ENCODE measurements at regions not wholly inside any gene's neighbourhood (a gene's known extent, or its start where the extent isn't known, plus 50 kb on each side); places are given as distances from the start of the nearest gene placed in this dataset.

DNA sequence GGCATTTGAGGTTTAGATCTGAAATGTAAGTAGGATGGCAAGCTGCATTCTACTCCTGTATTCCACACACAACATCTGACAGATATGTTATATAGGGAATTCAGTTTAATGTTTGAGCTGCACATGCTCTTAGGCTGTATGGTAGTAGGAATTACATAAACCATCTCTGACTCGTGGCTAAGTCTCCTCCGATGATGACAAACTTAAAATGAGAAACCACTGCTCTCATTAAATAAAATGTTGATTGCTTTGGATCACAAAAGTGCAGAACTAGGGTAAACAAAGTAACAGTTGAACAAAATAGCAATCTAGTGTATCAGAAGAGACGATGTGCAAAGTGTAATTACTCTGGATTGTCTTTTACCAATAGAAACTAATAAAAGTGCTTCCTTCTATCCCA is 50.1 kb upstream of the WDR75 start:
- no peaks in the 10 kb centered on the region for H3K79me2 ChIP-seq (ENCODE audit: control insufficient read depth, insufficient read depth, low read length)
- H3K9me3 ChIP-seq (ENCODE audit: control insufficient read depth, insufficient read depth, low read depth, low read length) = no peaks in the 10 kb centered on the region
- no peak overlapping the region for H3K27ac ChIP-seq (ENCODE audit: insufficient read depth, low read length)
- H4K20me1 ChIP-seq (ENCODE audit: control insufficient read depth, extremely low read depth, insufficient read depth, low read length) = no peaks in the 10 kb centered on the region
- H3K27me3 ChIP-seq (ENCODE audit: control insufficient read depth, insufficient read depth, low read length) = no peaks in the 10 kb centered on the region
- no peak overlapping the region for H3K4me3 ChIP-seq (replicated peaks in 1 of 4; ENCODE audit: control extremely low read depth in 1 of 4, insufficient read depth in 1 of 4, low read depth in 3 of 4, low read length in 4 of 4)
- H3K4me1 ChIP-seq (ENCODE audit: control insufficient read depth, extremely low read depth, insufficient read depth, low read length) = peaks cover 4% of the 10 kb centered on the region
- no peak overlapping the region for H2AFZ ChIP-seq (ENCODE audit: low read length)
- no peak for DNase-seq (ENCODE audit: low read depth in 2 of 2)
- H3K4me2 ChIP-seq (ENCODE audit: extremely low read depth, insufficient read depth, low read length) = peak overlapping the region; percentile 20
- no peak overlapping the region for H3K9ac ChIP-seq (ENCODE audit: insufficient read depth, low read length)
- H3K36me3 ChIP-seq (ENCODE audit: control insufficient read depth, insufficient read depth, low read length) = no peaks in the 10 kb centered on the region
- no peak for TF ChIP-seq EZH2 (IDR thresholded peaks at IDR 0.05; ENCODE audit: low read length, missing control alignments)
- TF ChIP-seq, protein P1, sequence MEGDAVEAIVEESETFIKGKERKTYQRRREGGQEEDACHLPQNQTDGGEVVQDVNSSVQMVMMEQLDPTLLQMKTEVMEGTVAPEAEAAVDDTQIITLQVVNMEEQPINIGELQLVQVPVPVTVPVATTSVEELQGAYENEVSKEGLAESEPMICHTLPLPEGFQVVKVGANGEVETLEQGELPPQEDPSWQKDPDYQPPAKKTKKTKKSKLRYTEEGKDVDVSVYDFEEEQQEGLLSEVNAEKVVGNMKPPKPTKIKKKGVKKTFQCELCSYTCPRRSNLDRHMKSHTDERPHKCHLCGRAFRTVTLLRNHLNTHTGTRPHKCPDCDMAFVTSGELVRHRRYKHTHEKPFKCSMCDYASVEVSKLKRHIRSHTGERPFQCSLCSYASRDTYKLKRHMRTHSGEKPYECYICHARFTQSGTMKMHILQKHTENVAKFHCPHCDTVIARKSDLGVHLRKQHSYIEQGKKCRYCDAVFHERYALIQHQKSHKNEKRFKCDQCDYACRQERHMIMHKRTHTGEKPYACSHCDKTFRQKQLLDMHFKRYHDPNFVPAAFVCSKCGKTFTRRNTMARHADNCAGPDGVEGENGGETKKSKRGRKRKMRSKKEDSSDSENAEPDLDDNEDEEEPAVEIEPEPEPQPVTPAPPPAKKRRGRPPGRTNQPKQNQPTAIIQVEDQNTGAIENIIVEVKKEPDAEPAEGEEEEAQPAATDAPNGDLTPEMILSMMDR (conservative IDR thresholded peaks at IDR 0.05 in 1 of 2, IDR thresholded peaks at IDR 0.05 in 1 of 2; ENCODE audit: low read depth in 1 of 2, low read length in 2 of 2) = no peak

Data from fibroblast of lung (primary cell).